ENCODE measurements at regions not wholly inside any gene's neighbourhood (a gene's known extent, or its start where the extent isn't known, plus 50 kb on each side); places are given as distances from the start of the nearest gene placed in this dataset.

- 0 out of 2 replicates have a peak, but pooled peaks have one; percentile 67 for TF ChIP-seq ZSCAN30 (CRISPR knock-in tag; IDR thresholded peaks at IDR 0.05)
- TF ChIP-seq CENPT (CRISPR knock-in tag; IDR thresholded peaks at IDR 0.05; ENCODE audit: low read depth): no peak
- peak; percentile 97 for TF ChIP-seq MED1 (CRISPR knock-in tag; IDR thresholded peaks at IDR 0.05)
- TF ChIP-seq ZNF317 (CRISPR knock-in tag; IDR thresholded peaks at IDR 0.05): peak; percentile 67
- TF ChIP-seq CREM (IDR thresholded peaks at IDR 0.05): peak; percentile 92
- TF ChIP-seq CREM (CRISPR knock-in tag; IDR thresholded peaks at IDR 0.05): no peak
- TF ChIP-seq, protein P1, sequence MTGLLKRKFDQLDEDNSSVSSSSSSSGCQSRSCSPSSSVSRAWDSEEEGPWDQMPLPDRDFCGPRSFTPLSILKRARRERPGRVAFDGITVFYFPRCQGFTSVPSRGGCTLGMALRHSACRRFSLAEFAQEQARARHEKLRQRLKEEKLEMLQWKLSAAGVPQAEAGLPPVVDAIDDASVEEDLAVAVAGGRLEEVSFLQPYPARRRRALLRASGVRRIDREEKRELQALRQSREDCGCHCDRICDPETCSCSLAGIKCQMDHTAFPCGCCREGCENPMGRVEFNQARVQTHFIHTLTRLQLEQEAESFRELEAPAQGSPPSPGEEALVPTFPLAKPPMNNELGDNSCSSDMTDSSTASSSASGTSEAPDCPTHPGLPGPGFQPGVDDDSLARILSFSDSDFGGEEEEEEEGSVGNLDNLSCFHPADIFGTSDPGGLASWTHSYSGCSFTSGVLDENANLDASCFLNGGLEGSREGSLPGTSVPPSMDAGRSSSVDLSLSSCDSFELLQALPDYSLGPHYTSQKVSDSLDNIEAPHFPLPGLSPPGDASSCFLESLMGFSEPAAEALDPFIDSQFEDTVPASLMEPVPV (CRISPR knock-in tag; IDR thresholded peaks at IDR 0.05): peak; percentile 40; the same call in 1 of the 2 replicates
- TF ChIP-seq SNAPC5 (CRISPR knock-in tag; IDR thresholded peaks at IDR 0.05; ENCODE audit: borderline replicate concordance): no peak
- TF ChIP-seq SSRP1 (CRISPR knock-in tag; IDR thresholded peaks at IDR 0.05): no peak
- TF ChIP-seq, protein P2, sequence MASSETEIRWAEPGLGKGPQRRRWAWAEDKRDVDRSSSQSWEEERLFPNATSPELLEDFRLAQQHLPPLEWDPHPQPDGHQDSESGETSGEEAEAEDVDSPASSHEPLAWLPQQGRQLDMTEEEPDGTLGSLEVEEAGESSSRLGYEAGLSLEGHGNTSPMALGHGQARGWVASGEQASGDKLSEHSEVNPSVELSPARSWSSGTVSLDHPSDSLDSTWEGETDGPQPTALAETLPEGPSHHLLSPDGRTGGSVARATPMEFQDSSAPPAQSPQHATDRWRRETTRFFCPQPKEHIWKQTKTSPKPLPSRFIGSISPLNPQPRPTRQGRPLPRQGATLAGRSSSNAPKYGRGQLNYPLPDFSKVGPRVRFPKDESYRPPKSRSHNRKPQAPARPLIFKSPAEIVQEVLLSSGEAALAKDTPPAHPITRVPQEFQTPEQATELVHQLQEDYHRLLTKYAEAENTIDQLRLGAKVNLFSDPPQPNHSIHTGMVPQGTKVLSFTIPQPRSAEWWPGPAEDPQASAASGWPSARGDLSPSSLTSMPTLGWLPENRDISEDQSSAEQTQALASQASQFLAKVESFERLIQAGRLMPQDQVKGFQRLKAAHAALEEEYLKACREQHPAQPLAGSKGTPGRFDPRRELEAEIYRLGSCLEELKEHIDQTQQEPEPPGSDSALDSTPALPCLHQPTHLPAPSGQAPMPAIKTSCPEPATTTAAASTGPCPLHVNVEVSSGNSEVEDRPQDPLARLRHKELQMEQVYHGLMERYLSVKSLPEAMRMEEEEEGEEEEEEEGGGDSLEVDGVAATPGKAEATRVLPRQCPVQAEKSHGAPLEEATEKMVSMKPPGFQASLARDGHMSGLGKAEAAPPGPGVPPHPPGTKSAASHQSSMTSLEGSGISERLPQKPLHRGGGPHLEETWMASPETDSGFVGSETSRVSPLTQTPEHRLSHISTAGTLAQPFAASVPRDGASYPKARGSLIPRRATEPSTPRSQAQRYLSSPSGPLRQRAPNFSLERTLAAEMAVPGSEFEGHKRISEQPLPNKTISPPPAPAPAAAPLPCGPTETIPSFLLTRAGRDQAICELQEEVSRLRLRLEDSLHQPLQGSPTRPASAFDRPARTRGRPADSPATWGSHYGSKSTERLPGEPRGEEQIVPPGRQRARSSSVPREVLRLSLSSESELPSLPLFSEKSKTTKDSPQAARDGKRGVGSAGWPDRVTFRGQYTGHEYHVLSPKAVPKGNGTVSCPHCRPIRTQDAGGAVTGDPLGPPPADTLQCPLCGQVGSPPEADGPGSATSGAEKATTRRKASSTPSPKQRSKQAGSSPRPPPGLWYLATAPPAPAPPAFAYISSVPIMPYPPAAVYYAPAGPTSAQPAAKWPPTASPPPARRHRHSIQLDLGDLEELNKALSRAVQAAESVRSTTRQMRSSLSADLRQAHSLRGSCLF (CRISPR knock-in tag; IDR thresholded peaks at IDR 0.05; ENCODE audit: borderline replicate concordance): no peak
- peak; percentile 46; the same call in 1 of the 2 replicates for TF ChIP-seq TAF1 (CRISPR knock-in tag; IDR thresholded peaks at IDR 0.05)
- 0 out of 2 replicates have a peak, but pooled peaks have one; percentile 70 for TF ChIP-seq REL (CRISPR knock-in tag; conservative IDR thresholded peaks at IDR 0.05)
- TF ChIP-seq, protein P3, sequence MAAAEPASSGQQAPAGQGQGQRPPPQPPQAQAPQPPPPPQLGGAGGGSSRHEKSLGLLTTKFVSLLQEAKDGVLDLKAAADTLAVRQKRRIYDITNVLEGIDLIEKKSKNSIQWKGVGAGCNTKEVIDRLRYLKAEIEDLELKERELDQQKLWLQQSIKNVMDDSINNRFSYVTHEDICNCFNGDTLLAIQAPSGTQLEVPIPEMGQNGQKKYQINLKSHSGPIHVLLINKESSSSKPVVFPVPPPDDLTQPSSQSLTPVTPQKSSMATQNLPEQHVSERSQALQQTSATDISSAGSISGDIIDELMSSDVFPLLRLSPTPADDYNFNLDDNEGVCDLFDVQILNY (CRISPR knock-in tag; conservative IDR thresholded peaks at IDR 0.05): no peak
- no peak for TF ChIP-seq CREB3 (CRISPR knock-in tag; IDR thresholded peaks at IDR 0.05)
- TF ChIP-seq ZNF597 (CRISPR knock-in tag; IDR thresholded peaks at IDR 0.05): no peak
- TF ChIP-seq, protein P4, sequence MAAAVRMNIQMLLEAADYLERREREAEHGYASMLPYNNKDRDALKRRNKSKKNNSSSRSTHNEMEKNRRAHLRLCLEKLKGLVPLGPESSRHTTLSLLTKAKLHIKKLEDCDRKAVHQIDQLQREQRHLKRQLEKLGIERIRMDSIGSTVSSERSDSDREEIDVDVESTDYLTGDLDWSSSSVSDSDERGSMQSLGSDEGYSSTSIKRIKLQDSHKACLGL (CRISPR knock-in tag; IDR thresholded peaks at IDR 0.05): no peak
- TF ChIP-seq NCOR1 (IDR thresholded peaks at IDR 0.05; ENCODE audit: borderline replicate concordance, low read length): peak; percentile 96
- 0 out of 2 replicates have a peak, but pooled peaks have one; percentile 7 for TF ChIP-seq ZNF703 (CRISPR knock-in tag; IDR thresholded peaks at IDR 0.05; ENCODE audit: borderline replicate concordance)
- peak; percentile 97 for TF ChIP-seq TARDBP (CRISPR knock-in tag; IDR thresholded peaks at IDR 0.05)
These were observed 96.1 kb upstream of the CHD2 start (continued) for GRCh38 chr15:92803852-92804609.
